HL-60 (cell line): ENCODE measurements at regions not wholly inside any gene's neighbourhood (a gene's known extent, or its start where the extent isn't known, plus 50 kb on each side); places are given as distances from the start of the nearest gene placed in this dataset.

Experiments used
- DNase-seq, 2 experiments: peaks; one replicate each; pipeline ENCODE4 v3.0.0-alpha.2; 2010 to 2020; ENCODE audit warnings: low read depth in 1 of 2, low spot score in 1 of 2
- H3K27ac ChIP-seq: fragments of 250-450 bp; sonication (Bioruptor Pico); replicated peaks from 2 replicates; pipeline ENCODE4 v1.5.1; 2020; ENCODE audit warnings: mild to moderate bottlenecking, moderate library complexity
- H3K27me3 ChIP-seq: fragments of 250-450 bp; sonication (Bioruptor Pico); 2 replicates; pipeline ENCODE4 v1.5.1; 2021; ENCODE audit warnings: mild to moderate bottlenecking, moderate library complexity; ENCODE audit not compliant: insufficient read depth, poor library complexity, severe bottlenecking
- H3K4me3 ChIP-seq: replicated peaks from 2 replicates; pipeline ENCODE4 v1.5.1; 2011; ENCODE audit warnings: mild to moderate bottlenecking, control low read depth, low read length; ENCODE audit not compliant: insufficient read depth
- GABPA ChIP-seq: IDR thresholded peaks from 2 replicates; pipeline ENCODE4 v1.6.1; 2012; ENCODE audit warnings: low read depth
- POLR2AphosphoS5 ChIP-seq: IDR thresholded peaks from 2 replicates; pipeline ENCODE4 v1.6.1; 2012; ENCODE audit warnings: low read depth
- SPI1 ChIP-seq: IDR thresholded peaks from 2 replicates; pipeline ENCODE4 v1.6.1; 2012; ENCODE audit warnings: low read depth, mild to moderate bottlenecking, borderline replicate concordance
- TF ChIP-seq, protein P1 (sequence below): IDR thresholded peaks from 2 replicates; pipeline ENCODE4 v1.6.1; 2012; ENCODE audit warnings: low read depth; ENCODE audit not compliant: insufficient replicate concordance
- TF ChIP-seq, protein P2 (sequence below): IDR thresholded peaks from one replicate; pipeline ENCODE4 v1.5.1; 2011; ENCODE audit warnings: low read length, control low read depth, inconsistent platforms; ENCODE audit not compliant: insufficient read depth

DNA sequence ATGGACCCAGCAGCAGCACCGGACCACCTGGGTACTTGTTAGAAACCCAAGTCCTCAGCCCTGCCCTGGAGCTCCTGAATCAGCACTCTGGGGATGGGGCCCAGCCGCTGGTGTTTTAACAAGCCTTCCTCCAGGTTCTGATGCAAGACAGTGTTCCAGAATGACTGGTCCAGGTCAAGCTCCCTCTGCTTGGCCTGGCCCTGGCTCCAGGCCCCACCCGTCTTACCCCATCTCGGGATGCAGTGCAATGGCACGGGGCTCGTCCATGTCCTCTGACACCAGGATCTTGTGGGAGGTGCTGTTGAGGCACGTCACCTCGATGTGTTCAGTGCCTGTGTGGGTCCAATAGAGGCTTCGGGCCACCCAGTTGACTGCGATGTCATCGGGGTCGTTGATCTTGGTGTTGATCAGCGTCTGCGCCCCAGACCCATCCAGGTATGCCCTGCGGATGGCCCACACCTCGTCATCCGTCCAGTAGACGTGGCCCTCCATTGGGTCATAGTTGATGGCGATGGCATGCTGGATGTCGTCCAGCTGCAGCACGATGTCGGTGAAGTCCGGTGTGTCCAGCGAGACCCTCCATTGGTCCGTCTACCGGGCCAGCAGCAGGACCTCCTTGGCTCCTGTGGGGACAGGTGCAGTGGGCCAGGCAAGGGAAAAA lies 140.3 kb downstream of the CRYBB2 start:
- no peak overlapping the region for H3K4me3 ChIP-seq
- TF ChIP-seq, protein P1, sequence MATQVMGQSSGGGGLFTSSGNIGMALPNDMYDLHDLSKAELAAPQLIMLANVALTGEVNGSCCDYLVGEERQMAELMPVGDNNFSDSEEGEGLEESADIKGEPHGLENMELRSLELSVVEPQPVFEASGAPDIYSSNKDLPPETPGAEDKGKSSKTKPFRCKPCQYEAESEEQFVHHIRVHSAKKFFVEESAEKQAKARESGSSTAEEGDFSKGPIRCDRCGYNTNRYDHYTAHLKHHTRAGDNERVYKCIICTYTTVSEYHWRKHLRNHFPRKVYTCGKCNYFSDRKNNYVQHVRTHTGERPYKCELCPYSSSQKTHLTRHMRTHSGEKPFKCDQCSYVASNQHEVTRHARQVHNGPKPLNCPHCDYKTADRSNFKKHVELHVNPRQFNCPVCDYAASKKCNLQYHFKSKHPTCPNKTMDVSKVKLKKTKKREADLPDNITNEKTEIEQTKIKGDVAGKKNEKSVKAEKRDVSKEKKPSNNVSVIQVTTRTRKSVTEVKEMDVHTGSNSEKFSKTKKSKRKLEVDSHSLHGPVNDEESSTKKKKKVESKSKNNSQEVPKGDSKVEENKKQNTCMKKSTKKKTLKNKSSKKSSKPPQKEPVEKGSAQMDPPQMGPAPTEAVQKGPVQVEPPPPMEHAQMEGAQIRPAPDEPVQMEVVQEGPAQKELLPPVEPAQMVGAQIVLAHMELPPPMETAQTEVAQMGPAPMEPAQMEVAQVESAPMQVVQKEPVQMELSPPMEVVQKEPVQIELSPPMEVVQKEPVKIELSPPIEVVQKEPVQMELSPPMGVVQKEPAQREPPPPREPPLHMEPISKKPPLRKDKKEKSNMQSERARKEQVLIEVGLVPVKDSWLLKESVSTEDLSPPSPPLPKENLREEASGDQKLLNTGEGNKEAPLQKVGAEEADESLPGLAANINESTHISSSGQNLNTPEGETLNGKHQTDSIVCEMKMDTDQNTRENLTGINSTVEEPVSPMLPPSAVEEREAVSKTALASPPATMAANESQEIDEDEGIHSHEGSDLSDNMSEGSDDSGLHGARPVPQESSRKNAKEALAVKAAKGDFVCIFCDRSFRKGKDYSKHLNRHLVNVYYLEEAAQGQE, result no peak
- no peak for TF ChIP-seq POLR2AphosphoS5
- TF ChIP-seq, protein P2, sequence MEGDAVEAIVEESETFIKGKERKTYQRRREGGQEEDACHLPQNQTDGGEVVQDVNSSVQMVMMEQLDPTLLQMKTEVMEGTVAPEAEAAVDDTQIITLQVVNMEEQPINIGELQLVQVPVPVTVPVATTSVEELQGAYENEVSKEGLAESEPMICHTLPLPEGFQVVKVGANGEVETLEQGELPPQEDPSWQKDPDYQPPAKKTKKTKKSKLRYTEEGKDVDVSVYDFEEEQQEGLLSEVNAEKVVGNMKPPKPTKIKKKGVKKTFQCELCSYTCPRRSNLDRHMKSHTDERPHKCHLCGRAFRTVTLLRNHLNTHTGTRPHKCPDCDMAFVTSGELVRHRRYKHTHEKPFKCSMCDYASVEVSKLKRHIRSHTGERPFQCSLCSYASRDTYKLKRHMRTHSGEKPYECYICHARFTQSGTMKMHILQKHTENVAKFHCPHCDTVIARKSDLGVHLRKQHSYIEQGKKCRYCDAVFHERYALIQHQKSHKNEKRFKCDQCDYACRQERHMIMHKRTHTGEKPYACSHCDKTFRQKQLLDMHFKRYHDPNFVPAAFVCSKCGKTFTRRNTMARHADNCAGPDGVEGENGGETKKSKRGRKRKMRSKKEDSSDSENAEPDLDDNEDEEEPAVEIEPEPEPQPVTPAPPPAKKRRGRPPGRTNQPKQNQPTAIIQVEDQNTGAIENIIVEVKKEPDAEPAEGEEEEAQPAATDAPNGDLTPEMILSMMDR, result no peak
- TF ChIP-seq GABPA, result no peak
- no peak for TF ChIP-seq SPI1
- no peaks in the 10 kb centered on the region for H3K27me3 ChIP-seq
- no peak for DNase-seq
- no peak overlapping the region for H3K27ac ChIP-seq

DNA sequence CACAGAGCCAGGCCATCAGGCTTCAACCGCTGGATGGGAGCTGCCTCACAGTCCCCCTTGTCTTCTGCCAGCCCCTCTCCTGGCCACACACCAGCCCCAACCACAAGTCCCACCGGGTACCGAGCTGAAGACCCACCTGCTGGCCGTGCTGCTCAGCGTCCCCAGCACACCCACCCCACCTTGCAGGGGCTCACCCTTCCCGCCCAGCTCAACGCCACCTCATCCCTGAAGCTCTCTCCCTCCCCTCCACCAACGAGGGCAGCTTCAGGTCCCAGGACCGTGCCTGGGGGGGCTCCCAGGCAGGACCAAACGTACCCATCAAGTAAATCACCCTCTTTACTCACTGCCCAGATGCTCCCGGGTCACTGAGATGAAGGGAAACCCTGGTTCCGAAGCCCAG lies 141.0 kb downstream of the CRYBB2 start:
- Histone ChIP-seq H3K4me3 (no peak overlapping the region), H3K27me3 (no peaks in the 10 kb centered on the region), H3K27ac (no peak overlapping the region)
- TF ChIP-seq POLR2AphosphoS5, result no peak
- no peak for DNase-seq

DNA sequence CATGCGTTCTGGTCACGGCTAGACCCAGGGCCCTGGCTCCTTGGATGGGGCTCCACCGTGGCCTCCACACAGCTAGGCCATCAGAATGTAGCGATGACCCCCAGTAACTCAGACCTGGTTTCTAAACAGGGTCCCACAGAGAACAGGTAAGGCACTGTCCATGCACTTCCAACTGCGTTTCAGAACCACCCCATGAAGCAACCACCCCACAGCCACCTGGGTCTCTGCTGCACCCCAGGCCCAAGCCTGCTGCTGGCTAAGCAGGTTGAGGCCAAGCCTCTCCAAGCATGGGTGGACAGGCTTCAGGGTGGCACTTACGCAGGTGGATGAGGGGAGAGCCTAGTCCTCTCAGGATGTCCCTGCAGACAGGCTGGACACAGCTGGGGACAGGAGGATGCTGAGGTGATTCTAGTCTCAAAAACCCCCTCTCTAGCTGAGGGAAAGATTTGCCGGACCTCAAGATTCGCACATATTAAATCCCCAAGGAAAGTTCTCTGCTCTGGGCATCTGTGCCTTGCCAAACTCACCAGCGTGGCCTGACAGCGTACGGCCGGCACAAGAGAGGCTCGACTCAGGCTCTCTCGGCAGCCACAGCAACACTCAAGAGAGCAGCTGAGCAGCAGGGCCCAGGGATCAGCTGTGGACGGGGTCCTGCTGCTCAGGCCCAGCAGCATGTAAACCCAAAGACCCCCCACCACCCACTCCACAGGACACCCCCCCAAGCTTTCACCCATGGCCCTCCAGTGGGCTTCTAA lies 141.6 kb downstream of the CRYBB2 start:
- no peak for DNase-seq

More for the DNA sequence above, 141.6 kb downstream of the CRYBB2 start:
- Histone ChIP-seq H3K27ac (no peak overlapping the region), H3K4me3 (no peak overlapping the region), H3K27me3 (no peaks in the 10 kb centered on the region)
- TF ChIP-seq, protein P2, result no peak
- TF ChIP-seq POLR2AphosphoS5, result no peak
- TF ChIP-seq SPI1, result no peak
- TF ChIP-seq, protein P1, result no peak
- no peak for TF ChIP-seq GABPA
